ENCODE measurements at regions not wholly inside any gene's neighbourhood (a gene's known extent, or its start where the extent isn't known, plus 50 kb on each side); places are given as distances from the start of the nearest gene placed in this dataset.

GRCh38 chr5:99314721-99315120 lies 385.9 kb upstream of the CHD1 start:
- Histone ChIP-seq H3K9me2 (ENCODE audit: insufficient read depth, low read length) (no peaks in the 10 kb centered on the region), H3K4me3 (ENCODE audit: low read depth, low read length, poor library complexity, severe bottlenecking) (no peak overlapping the region), H3K9me3 (ENCODE audit: low read length) (no peaks in the 10 kb centered on the region), H3K36me3 (ENCODE audit: insufficient read depth, low read length) (no peaks in the 10 kb centered on the region), H3K4me2 (ENCODE audit: low read length) (no peak overlapping the region), H3K27ac (ENCODE audit: low read depth, low read length, poor library complexity, severe bottlenecking) (no peak overlapping the region), H3K4me1 (ENCODE audit: insufficient read depth, low read length, poor library complexity, severe bottlenecking) (no peaks in the 10 kb centered on the region), H3K79me2 (ENCODE audit: insufficient read depth, low read depth, low read length) (no peaks in the 10 kb centered on the region), H4K20me1 (ENCODE audit: insufficient read depth, low read length) (no peaks in the 10 kb centered on the region), H2AFZ (ENCODE audit: low read length) (no peak overlapping the region)
- no TSS peak for BruUV-seq (replicated peaks)
- POLR2A ChIA-PET: no interaction called here
- no peak for TF ChIP-seq CTCF (conservative IDR thresholded peaks at IDR 0.05; ENCODE audit: low read length)
- no peak for TF ChIP-seq EZH2phosphoT487 (IDR thresholded peaks at IDR 0.05; ENCODE audit: borderline replicate concordance, low read depth, low read length)
- no peak for DNase-seq (ENCODE audit: low spot score)
- intact Hi-C loops (cut with micrococcal nuclease; ENCODE audit: unreplicated experiment): no loop called here
- CTCF ChIA-PET (ENCODE audit: unreplicated experiment): no interaction called here

DNA sequence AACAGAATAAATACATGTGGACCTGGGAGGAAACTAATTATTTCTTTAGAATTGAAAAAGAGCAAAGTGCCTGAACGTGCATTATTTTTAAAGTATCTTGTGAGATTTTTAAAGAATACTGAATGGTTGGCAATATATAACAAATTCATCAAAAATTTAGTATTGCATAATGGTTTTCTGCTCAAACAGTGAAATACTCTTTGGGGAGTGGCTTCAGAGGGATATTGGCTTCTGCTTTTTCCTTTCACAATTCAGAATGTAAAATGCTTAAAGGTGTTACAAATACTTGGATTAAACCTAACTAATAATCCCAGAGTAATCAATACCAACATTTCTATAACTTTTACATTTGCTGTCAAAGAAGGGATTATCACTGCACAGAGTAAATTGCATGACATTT lies 379.3 kb upstream of the CHD1 start:
- no TSS peak for BruUV-seq (replicated peaks)
- no peak overlapping the region for H2AFZ ChIP-seq (ENCODE audit: low read length)
- no peak overlapping the region for H3K27ac ChIP-seq (ENCODE audit: low read depth, low read length, poor library complexity, severe bottlenecking)
- no peaks in the 10 kb centered on the region for H3K4me1 ChIP-seq (ENCODE audit: insufficient read depth, low read length, poor library complexity, severe bottlenecking)
- no peak for TF ChIP-seq CTCF (conservative IDR thresholded peaks at IDR 0.05; ENCODE audit: low read length)
- no peak for TF ChIP-seq EZH2phosphoT487 (IDR thresholded peaks at IDR 0.05; ENCODE audit: borderline replicate concordance, low read depth, low read length)
- H3K4me2 ChIP-seq (ENCODE audit: low read length): no peak overlapping the region
- H3K9me2 ChIP-seq (ENCODE audit: insufficient read depth, low read length): no peaks in the 10 kb centered on the region
- no peaks in the 10 kb centered on the region for H3K36me3 ChIP-seq (ENCODE audit: insufficient read depth, low read length)
- no peak overlapping the region for H3K4me3 ChIP-seq (ENCODE audit: low read depth, low read length, poor library complexity, severe bottlenecking)
- no peak for DNase-seq (ENCODE audit: low spot score)
- POLR2A ChIA-PET: no interaction called here
- H3K79me2 ChIP-seq (ENCODE audit: insufficient read depth, low read depth, low read length): no peaks in the 10 kb centered on the region
- intact Hi-C loops (cut with micrococcal nuclease; ENCODE audit: unreplicated experiment): no loop called here
- H4K20me1 ChIP-seq (ENCODE audit: insufficient read depth, low read length): no peaks in the 10 kb centered on the region
- CTCF ChIA-PET (ENCODE audit: unreplicated experiment): no interaction called here
- no peaks in the 10 kb centered on the region for H3K9me3 ChIP-seq (ENCODE audit: low read length)

- no peak overlapping the region for H3K4me2 ChIP-seq (ENCODE audit: low read length)
- intact Hi-C loops (cut with micrococcal nuclease; ENCODE audit: unreplicated experiment): no loop called here
- H2AFZ ChIP-seq (ENCODE audit: low read length): no peak overlapping the region
- TF ChIP-seq EZH2phosphoT487 (IDR thresholded peaks at IDR 0.05; ENCODE audit: borderline replicate concordance, low read depth, low read length): no peak
- no peak for TF ChIP-seq CTCF (conservative IDR thresholded peaks at IDR 0.05; ENCODE audit: low read length)
- BruUV-seq (replicated peaks): no TSS peak
- no peak overlapping the region for H3K27ac ChIP-seq (ENCODE audit: low read depth, low read length, poor library complexity, severe bottlenecking)
- H3K9me2 ChIP-seq (ENCODE audit: insufficient read depth, low read length): no peaks in the 10 kb centered on the region
- no peak overlapping the region for H3K4me3 ChIP-seq (ENCODE audit: low read depth, low read length, poor library complexity, severe bottlenecking)
- no peaks in the 10 kb centered on the region for H3K36me3 ChIP-seq (ENCODE audit: insufficient read depth, low read length)
- POLR2A ChIA-PET: interaction anchor here (0.5 kb wide), 1 partner anchor 189 kb away, joined by 3 read pairs; no protein-coding TSS in a partner anchor
- CTCF ChIA-PET (ENCODE audit: unreplicated experiment): no interaction called here
- H3K4me1 ChIP-seq (ENCODE audit: insufficient read depth, low read length, poor library complexity, severe bottlenecking): no peaks in the 10 kb centered on the region
- H3K79me2 ChIP-seq (ENCODE audit: insufficient read depth, low read depth, low read length): no peaks in the 10 kb centered on the region
- no peaks in the 10 kb centered on the region for H4K20me1 ChIP-seq (ENCODE audit: insufficient read depth, low read length)
- no peaks in the 10 kb centered on the region for H3K9me3 ChIP-seq (ENCODE audit: low read length)
- no peak for DNase-seq (ENCODE audit: low spot score)
Measured at GRCh38 chr5:99305045-99305580, 376.3 kb upstream of the CHD1 start.
